Stimulated activated CD4-positive, alpha-beta T cell treated with anti-CD3 and anti-CD28 coated beads, Interleukin-4, amount 100 ng/mL, for 1 hour (primary cell): ENCODE measurements at regions not wholly inside any gene's neighbourhood (a gene's known extent, or its start where the extent isn't known, plus 50 kb on each side); places are given as distances from the start of the nearest gene placed in this dataset.

Experiments used
- DNase-seq: peaks from one replicate; pipeline ENCODE4 v3.0.0-alpha.2; 2020

DNA sequence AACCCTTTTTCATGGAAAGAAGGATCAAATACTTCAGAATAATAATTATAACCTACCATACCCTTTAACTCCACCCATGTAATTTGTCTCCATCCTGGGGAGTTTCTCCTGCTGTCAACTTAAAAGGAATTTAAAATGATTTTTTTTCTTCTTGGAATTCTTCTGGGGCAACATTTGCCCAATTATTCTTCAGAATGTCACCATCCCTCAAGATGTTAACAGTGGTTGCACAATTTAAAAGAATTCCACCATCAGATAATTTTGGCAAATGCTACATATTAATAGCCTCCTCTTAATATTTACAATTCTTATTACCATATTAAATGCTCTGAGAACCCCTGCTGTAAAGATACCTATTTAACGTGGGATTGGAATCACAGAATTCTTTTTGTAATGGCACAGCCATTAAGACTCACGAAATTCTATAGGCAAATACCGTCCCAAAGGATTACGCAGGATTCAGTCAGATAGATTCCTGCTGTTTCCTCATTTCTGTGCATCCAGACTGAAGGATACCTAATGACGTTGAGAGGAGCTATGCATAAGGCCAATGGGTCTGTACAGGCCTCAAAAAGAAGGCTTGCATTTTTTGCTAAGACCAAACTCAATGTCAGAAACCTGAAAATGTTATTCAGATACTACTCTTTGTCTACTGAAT lies 177.5 kb downstream of the DAD1 start:
- DNase-seq: no peak

DNA sequence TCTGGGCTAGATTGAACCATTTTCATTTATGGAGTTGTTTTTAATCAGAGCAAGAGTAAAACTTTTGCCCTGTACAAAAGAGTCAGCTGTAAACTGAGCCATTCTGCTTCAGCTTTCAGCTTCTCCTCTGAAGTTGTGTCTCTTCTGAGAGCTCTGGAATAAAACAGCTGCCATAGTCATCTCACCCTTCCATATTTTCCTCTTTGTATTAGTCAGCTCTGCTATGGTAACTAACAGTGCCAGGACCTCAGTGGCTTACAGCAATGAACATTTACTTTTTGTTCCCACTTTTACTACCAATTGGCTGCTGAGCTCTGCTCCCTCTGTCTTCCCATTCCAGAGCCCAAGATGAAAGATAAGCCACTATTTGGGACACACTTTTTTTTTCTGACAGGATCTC lies 178.5 kb downstream of the DAD1 start:
- no peak for DNase-seq

DNA sequence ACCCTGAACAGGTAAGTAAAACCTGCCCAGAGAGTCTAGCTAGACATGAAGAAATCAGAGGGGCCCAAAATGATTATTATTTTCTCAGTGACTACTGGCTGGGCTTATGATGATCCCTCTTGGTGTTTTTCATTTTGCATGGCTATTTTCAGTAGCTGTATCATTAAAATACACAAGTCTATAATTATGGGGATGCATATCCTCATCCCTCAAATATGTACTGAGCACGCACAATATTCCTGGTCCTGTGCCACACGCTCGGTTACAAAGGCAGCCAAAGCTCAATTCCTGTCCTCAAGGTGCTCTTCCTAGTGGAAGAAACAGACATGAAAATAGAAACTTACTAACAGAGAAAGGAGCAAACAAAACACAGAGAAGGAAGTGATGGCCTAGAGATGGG lies 180.0 kb downstream of the DAD1 start:
- no peak for DNase-seq

DNA sequence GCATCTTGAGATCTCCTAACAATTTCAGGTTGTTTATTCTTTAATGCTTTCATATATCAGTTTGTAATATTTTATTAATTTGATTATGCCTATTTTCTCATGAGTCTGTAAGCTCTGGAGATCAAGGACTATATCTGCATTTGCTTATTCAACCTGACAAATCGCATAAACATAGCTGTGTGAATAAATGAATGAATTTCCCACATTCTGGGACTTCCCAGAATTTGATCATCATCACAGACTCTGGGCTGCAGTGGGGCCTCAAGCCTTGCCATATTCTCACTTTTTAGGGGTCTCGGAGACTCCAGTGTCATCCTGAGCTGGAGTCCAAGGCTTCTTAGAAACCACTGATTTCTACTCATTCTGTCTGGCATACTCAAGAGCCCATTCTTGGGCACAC lies 180.5 kb downstream of the DAD1 start:
- no peak for DNase-seq

DNA sequence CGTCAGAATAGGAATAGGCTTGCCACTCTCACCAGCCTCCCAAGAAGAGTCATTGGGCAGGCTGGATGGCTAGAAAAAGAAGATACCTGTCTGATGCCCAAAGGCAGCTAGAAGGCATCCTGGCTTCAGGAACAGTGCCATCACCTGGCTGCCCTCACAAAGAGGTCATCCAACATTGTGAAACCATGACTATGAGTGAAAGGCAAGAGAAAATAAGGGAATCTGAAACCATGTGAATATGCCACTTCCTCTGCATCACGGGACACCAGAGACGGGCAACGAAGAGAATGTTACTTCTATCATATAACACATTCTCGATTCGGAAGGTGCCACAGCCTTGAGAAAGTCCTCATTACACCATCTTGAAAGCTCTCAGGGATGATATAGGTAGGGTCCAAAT lies 182.0 kb downstream of the DAD1 start:
- DNase-seq: no peak

DNA sequence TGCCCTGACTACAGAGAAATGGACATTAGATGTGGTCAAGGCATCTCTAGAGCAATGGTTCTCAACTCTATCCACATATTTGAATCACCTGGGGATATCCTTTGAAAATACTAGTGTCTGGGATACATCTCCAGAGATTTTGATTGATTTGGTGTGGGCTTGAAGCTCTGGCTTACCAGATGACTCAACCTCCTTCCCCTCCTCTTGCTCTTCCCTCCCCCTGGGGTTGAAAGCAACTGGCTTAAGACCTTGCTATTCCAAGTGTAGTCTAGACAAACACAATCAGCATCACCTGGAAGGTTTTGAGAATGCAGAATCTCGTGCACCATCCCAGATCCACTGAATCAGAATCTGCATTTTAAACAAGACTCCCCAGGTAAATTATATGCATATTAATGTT lies 183.8 kb downstream of the DAD1 start:
- no peak for DNase-seq

DNA sequence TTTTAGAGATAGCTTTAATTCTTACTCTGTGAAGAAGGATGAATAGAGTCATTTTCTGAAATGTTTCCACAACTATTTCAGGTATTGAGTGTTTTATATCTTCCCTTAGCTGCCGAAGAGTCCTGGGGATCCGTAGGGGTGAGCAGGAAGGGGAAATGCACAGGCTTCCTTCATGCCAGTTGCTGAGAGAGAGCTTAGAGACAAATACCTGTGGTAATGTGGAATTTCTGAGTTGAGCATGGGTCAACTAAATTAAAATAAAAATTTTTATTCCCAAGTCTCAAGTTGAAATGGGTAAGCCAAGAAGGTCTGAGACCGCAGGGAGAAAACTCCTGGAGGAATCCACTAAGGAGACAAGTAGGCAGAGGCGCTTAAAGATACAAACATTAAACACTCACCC lies 185.7 kb downstream of the DAD1 start:
- no peak for DNase-seq

DNA sequence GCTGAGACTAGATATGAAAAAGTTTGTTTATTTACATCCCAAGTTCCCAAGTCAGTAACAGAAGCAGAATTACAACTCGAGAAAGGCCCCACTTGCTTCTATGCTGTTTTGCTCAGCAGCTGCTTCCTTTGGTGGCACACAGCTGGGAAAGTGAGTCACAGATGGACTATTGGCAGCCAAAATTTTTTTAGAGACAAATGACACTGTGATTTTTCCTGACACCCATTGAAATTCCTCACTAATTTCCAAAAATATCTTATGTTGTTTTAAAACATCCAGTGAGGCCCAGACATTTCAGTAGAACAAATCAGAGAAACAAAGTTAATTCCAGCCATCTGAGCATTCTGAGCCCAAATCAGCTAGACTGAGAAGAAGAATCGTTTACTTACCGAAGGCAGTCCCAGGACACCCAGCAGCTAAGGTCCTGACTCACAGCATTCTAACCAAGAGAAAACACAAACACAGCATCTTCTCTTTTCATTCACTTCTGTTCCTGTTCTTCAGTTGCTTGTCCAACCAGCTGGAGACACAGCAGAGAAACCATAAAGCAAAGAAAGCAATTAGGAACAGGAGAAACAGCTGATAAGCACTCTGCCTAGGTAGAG lies 188.3 kb downstream of the DAD1 start:
- DNase-seq: no peak

DNA sequence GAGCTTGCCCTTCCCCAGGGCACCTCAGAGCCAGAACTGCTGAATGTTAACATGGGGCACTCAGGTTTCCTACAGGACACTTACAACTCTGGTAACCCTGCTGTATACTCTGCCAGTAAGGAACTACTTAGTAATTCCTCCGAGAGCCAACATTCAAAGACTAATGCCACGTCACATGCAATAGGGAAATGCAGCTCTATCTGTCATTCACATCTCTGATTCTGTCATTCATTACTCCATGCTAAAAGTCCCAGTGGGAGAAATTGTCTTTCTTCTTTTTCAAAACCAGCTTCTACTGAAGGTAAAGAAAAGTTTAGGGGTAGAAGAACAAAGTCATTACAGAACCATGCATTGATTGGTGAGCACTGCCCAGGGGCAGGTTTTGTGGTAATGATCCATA lies 189.2 kb downstream of the DAD1 start:
- DNase-seq: no peak

DNA sequence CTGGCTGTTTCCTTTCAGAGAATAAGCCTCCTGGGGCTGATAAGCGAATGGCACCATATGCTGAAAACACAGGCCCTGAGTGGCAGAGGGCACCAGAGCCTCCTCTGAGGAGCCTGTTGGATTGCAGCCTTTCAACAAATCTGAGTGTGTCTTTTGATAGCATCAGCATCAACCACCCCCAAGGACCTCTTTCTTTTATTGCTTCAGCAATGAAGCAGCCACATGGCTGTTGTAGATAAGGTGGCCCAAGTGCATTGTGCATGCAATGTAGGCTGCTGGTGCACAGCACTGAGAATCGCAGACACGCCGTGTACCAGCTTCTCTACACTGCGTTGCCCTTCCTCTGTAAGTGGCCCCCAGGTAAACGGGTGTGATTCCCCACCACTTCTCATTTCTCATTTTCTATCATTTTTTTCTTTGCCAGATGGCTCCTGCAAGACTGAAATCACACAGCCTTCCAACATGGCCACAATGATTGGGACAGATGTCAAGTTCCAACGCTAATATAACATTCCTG lies 191.7 kb downstream of the DAD1 start:
- DNase-seq: no peak

DNA sequence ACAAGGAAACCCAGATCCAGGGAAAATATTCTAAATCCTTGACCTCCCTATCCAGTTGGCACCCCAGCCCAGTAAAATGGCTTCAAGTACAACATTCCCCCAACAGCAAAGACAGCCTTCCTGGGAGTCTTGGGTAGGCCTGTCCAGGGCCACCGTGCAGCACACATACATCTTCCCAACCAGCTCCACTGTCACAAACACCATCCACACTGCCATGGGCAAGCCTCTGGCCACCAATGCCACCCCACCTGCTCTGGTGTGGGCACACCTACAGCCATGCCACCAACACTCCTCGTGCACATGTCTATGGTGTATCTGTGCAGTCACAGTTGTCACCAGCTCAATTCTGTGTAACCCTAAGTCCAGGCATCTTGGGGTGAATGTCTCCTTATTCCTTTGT lies 193.2 kb downstream of the DAD1 start:
- no peak for DNase-seq

DNA sequence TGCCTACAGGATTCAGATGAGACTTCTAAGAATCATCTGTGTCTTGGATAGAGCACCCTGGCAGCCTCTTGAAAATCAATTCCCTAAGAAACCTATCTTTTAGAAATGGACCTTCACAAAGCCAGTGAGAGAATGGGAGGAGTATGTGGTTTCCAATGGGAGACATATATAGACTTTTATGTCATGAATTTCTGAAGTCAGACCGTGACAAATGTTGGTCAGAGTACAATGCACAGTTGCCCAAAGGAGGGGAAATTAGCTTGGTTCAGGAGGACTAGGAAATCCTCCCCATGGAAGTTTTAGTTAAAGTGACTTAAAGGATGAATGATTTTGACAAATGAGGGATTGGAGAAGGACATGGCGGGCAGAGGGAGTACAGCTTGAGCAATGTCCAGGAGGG lies 194.4 kb downstream of the DAD1 start:
- DNase-seq: no peak

DNA sequence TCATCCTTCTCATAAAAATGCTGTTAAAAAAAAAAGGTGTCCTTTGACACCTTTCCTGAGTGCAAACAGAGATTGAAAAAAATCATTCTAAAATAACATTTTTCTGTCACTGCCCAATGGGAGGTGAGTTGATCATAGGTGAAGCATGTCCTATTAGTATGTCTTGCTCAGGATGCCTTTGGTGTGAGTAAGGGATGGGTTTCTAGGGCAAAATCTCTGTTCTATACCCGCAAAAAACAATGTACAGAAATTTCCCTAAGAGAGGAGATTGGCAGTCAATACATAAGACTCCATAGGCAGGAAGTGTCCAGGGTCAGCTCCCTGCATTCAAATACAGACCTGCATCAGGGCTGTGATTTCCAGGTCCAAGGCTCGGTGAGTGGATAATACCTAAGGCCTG lies 195.2 kb downstream of the DAD1 start:
- no peak for DNase-seq

DNA sequence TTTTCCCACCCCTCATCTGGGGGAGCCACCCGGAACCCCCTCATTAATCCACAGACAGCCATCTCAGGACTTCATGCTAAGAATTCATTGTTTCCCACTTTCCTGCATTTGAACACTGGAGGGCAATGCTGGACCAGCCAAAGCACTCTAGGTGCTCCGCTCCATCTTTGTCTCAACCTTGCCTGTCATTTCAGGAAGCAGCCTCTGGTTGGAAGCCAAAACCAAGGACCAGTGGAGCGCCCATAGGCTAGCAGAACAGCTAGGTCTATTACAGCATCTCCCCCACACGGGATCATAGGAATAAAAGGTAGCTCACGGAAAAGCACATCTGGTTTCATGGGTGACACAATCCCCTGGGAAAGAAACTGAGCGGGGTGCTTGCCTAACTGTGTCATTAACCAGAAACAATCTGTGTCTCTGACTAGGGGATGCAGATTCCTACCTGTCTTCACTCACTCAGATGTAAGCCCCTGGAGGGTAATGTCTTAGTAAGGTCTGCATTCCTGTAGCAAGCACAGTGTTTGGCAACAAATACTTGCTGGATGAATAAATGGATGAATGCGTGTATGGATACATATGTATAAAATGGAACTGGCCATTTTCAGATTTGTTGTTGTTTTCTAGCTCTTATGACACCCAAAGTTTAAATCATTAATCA lies 197.0 kb downstream of the DAD1 start:
- DNase-seq: no peak

DNA sequence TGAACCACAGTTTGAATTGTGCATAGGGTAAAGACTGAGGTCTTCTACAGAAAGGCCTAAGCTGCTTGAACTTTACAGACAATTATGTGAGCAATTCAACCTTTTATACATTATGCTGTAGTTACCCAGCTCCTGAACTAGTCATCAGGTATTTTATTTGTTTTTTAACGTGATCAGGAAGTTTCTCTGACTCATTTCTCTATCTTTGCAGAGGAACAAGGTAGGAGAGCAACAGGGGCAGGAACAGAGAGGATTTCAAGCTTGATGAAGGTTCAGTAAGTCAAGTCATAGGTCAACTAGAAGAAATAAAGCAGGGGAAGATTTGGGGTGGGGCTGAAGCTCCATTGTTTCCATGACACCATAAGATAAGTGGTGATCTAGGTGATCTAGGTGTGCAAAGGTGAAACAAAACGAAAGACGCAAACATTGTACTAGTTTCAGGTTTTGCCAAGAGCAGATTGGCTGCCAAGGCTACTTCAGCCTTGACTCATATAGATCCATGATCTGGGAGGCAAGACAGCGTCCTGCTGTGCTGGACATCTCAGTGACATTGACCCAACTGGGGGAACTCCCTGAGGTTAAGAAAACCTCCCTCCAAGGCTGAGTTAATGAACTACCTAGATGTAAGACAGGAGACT lies 198.1 kb downstream of the DAD1 start:
- no peak for DNase-seq

DNA sequence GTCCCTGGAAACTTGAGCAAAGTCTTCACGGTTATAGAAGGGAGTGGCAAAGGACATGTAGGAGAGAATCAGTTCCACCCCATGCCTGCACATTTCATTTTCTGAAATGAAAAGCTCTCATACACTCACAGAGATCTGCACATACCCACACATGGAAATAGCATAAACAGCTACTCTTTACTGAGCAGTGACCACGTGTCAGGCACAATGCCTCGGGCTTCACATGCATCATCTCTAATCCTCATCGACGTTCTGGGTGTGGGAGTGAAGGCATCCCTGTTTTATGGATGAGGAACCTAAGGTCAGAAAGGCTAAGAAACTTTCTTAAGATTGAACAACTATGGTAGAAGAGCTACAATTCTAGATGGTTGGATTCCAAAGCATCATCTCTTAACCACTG lies 198.8 kb downstream of the DAD1 start:
- DNase-seq: no peak

DNA sequence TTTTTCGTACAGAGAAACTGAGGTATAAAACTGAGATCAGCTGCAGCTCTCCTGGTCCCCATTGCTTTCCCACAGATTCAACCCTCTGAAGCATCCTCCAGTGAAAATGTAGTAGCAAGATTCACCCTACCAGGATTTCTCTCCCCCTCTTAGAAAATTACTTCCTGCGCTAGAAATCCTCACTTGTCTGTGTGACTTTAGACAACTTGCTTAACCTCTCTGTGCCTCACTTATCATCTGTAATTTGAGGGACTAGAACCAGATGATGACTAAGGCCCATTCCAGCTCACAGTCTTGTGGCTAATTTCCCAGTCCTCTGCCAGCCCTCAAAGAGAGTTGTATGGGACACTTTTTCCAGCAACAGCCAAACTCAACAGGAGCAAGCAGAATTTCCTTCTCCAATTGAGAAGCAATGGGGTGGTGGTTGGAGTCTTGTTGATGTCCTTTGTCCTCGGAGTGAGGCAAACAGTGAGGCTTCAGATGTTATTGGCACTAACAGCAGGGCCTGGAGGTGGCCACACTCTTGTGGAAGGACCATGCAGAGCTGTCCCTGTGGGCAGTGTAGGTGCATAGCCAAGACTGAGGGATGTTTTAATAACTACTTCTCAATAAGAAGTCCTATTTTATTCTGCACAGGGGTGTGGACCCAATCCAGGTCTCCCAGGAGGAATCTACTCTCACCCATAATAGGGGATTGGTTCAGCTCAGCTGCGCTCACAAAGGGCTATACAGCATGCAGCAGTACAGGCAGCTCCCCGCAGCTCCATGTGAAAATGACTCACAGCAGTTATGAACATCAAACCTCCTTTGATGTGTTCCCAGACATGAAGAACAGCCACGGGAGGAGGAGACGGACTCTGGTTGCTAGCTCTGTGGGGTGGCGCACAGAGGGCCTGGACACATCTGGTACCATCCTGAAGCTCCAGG lies 200.1 kb downstream of the DAD1 start:
- DNase-seq: no peak

DNA sequence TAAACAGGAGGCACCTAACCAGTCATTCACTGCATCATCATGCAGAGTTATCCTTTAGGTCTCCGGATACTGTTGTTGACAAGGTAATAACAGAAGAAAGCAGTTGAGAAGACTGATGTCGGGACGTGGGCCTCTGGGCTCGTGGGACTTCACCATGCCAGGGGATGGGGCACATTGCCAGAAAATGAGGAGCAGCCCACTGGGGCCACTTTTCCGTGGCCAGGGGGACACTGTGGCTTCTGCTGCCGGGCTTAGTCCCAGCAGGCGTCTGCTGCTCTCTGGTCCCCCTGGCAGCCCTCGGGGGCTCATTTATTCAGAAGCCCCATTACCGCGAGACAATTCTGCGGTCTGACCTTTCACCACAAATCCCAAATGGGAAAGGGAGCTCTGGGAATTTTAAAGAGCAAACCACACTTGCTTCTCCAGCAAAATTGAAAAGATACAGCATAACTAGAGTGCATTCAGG lies 201.2 kb downstream of the DAD1 start:
- no peak for DNase-seq

DNA sequence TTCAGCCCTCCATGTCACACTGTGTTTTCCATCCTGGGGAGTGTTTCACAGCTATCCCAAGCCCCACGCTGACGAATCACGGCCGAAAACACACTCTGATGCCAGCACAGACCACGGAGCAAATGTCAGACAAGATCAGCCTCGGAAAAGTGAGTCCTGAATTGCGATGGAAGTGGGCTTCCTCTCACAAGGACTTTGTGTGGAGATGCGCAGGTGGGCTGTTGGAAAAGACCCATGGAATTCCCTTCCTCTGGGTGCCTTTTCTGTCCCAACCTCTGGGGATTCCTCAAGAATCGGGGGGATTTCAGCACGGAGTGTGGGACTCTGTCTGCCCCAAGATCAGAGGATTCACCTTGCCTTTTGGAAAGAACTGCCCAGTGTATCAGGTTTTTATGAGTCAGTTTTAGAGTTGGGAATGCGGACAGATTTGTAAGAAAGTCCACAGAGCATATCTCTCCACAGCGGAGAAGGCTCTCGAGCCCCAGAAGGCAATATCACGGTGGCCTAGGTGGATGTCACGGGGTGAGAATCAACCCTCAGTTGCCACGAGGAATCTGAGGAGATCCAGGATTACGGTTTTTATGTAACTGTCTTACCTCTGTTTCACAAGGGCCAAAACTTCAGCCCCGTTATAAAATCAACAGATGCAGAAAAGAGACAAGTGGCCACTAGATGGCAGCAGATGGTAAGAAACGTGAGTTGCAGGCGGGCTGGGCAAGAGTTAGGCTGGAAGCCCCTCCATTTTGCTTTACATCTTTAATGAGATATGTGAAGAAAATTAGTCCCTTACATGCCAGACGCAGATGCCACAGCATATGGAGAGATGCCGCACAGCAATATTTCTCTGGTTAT lies 201.9 kb downstream of the DAD1 start:
- no peak for DNase-seq

DNA sequence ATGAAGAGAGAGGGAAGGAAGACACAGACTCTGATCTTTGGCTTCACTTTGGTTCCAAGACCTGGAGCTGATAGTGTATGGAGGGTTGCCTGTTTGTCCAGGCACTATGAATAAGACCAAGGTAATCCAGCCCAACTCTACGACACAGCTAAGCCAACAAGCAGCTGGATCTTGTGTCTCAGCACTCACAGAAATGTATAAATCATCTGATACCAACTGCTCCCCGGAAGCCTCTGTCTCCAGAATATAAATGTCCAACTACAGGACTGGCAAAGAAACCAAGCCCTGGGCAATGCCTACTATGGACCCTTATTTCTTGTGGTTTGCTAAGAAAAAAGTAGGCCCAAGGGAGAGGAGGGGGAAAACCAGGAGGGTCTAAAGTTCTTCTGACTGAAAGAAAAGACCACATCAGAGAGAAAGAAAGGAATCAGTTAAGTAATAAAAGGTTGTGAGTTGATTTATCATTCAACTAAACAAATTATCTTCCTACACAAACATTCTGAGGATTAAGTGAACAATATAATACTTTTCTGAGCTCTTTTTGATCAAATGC lies 204.0 kb downstream of the DAD1 start:
- no peak for DNase-seq

DNA sequence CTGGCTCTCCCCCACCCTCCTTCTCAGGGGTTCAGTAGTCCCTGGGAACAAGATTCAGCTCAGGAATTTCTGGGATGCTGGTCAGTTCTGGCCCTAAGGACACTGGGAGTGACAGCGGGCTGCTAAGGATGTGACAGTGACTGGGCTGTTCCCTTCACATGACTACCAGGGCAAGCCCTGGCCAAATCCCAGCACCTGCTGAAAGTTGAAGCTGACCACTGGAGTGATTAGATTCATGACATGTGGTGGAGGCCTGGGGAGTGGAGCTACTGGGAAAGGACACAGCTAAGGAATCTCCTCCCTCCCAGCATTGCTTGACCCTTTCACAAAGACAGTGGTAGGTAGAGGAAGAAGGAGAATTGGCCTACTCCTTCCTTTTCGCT lies 204.9 kb downstream of the DAD1 start:
- no peak for DNase-seq
